ENCODE measurements at regions not wholly inside any gene's neighbourhood (a gene's known extent, or its start where the extent isn't known, plus 50 kb on each side); places are given as distances from the start of the nearest gene placed in this dataset.

DNA sequence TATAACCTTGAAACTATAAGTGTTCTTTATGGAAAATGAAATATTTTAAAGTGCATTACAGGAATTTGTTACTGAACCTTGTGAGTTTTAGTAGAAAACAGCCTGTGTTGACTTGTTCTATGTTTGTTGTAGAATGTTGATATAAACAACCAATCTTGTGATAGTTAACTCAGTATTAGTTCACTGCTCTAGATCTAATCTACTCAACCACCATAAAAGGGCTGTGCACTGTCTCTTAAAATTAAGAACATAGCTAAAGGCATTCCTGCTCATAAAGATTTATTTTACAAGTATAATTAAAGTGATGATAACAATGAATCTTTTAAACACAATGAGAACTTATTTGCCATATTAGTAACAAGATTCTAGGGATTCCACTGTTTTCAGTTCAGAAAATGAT, 110.5 kb upstream of the KLF7 start (continued):
- no peak for TF ChIP-seq REST (IDR thresholded peaks at IDR 0.05; ENCODE audit: low read depth)
- no peak for TF ChIP-seq MAX (IDR thresholded peaks at IDR 0.05)
- TF ChIP-seq TCF7L2 (IDR thresholded peaks at IDR 0.05; ENCODE audit: borderline replicate concordance, extremely low read depth, insufficient read depth, insufficient read length) = no peak

- no peaks in the 10 kb centered on the region for H3K9me2 ChIP-seq (ENCODE audit: insufficient read depth)
- no peaks in the 10 kb centered on the region for H3K79me2 ChIP-seq (ENCODE audit: insufficient read depth, low read length)
- POLR2A ChIA-PET = no interaction called here
- intact Hi-C loops (cut with micrococcal nuclease) = no loop called here
- H3K9ac ChIP-seq (ENCODE audit: low read length) = no peak overlapping the region
- H3K27ac ChIP-seq (ENCODE audit: low read depth, low read length) = no peak overlapping the region
- H3K9me3 ChIP-seq (ENCODE audit: control insufficient read depth in 1 of 2, insufficient read depth in 1 of 2, low read depth in 1 of 2, low read length in 2 of 2) = no peaks in the 10 kb centered on the region
- H3K4me1 ChIP-seq (ENCODE audit: control insufficient read depth in 1 of 2, insufficient read depth in 2 of 2, low read length in 2 of 2) = no peaks in the 10 kb centered on the region
- no peak overlapping the region for H2AFZ ChIP-seq (ENCODE audit: low read depth, low read length, poor library complexity, severe bottlenecking)
- BruUV-seq (replicated peaks) = no TSS peak
- no peaks in the 10 kb centered on the region for H4K20me1 ChIP-seq (ENCODE audit: insufficient read depth)
- DNase-seq (ENCODE audit: low read depth, low spot score) = no peak
- no peak overlapping the region for H3K4me2 ChIP-seq (ENCODE audit: low read length)
- no peaks in the 10 kb centered on the region for H3K27me3 ChIP-seq (ENCODE audit: insufficient read depth, low read length)
- RAD21 ChIA-PET (ENCODE audit: low non-redundant PET in 1 of 2, low total read pairs in 2 of 2, uncharacterized antibody in 2 of 2, unreplicated experiment in 2 of 2) = no interaction called here
- ATAC-seq = no peak
- no peak overlapping the region for H3K4me3 ChIP-seq (replicated peaks in 1 of 2; ENCODE audit: low read depth in 1 of 2, low read length in 2 of 2)
- no peaks in the 10 kb centered on the region for H3K36me3 ChIP-seq (ENCODE audit: control insufficient read depth in 1 of 2, insufficient read depth in 2 of 2, low read length in 2 of 2)
- CTCF ChIA-PET = no interaction called here
- TF ChIP-seq FOSL1 (IDR thresholded peaks at IDR 0.05; ENCODE audit: low read depth) = no peak
- no peak for TF ChIP-seq JUND (IDR thresholded peaks at IDR 0.05)
- TF ChIP-seq SIN3A (IDR thresholded peaks at IDR 0.05; ENCODE audit: low read depth) = no peak
- TF ChIP-seq CBX3 (IDR thresholded peaks at IDR 0.05; ENCODE audit: low read depth) = no peak
- no peak for TF ChIP-seq SP1 (IDR thresholded peaks at IDR 0.05; ENCODE audit: low read depth)
- TF ChIP-seq, protein P1, sequence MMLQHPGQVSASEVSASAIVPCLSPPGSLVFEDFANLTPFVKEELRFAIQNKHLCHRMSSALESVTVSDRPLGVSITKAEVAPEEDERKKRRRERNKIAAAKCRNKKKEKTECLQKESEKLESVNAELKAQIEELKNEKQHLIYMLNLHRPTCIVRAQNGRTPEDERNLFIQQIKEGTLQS (IDR thresholded peaks at IDR 0.05) = no peak
- TF ChIP-seq RAD21 (IDR thresholded peaks at IDR 0.05; ENCODE audit: low read depth) = no peak
- no peak for TF ChIP-seq ZBTB33 (IDR thresholded peaks at IDR 0.05; ENCODE audit: extremely low read depth, insufficient replicate concordance, low read length)
- TF ChIP-seq ELF1 (IDR thresholded peaks at IDR 0.05; ENCODE audit: borderline replicate concordance, low read depth) = no peak
- no peak for TF ChIP-seq POLR2A (IDR thresholded peaks at IDR 0.05; ENCODE audit: borderline replicate concordance, extremely low read depth, insufficient read depth, insufficient read length)
- no peak for TF ChIP-seq EGR1 (IDR thresholded peaks at IDR 0.05; ENCODE audit: low read depth)
- TF ChIP-seq ZNF274 (IDR thresholded peaks at IDR 0.05; ENCODE audit: low read depth, low read length) = no peak
- no peak for TF ChIP-seq EZH2phosphoT487 (IDR thresholded peaks at IDR 0.05; ENCODE audit: borderline replicate concordance)
- TF ChIP-seq TCF7L2 (IDR thresholded peaks at IDR 0.05; ENCODE audit: borderline replicate concordance, extremely low read depth, insufficient read depth, insufficient read length) = no peak
- TF ChIP-seq ZFX (IDR thresholded peaks at IDR 0.05) = no peak
- no peak for TF ChIP-seq CTCF (IDR thresholded peaks at IDR 0.05 in 2 of 3, conservative IDR thresholded peaks at IDR 0.05 in 1 of 3; ENCODE audit: borderline replicate concordance in 1 of 3, insufficient read depth in 1 of 3, low read depth in 2 of 3, low read length in 2 of 3)
Measured at GRCh38 chr2:207276858-207277257, 111.1 kb upstream of the KLF7 start.
